HL-60 (cell line): ENCODE measurements at regions not wholly inside any gene's neighbourhood (a gene's known extent, or its start where the extent isn't known, plus 50 kb on each side); places are given as distances from the start of the nearest gene placed in this dataset.

Source experiments
- GABPA ChIP-seq: IDR thresholded peaks from 2 replicates; pipeline ENCODE4 v1.6.1; 2012; ENCODE audit warnings: low read depth
- POLR2AphosphoS5 ChIP-seq: IDR thresholded peaks from 2 replicates; pipeline ENCODE4 v1.6.1; 2012; ENCODE audit warnings: low read depth
- SPI1 ChIP-seq: IDR thresholded peaks from 2 replicates; pipeline ENCODE4 v1.6.1; 2012; ENCODE audit warnings: low read depth, mild to moderate bottlenecking, borderline replicate concordance
- TF ChIP-seq, protein P1 (sequence below): IDR thresholded peaks from one replicate; pipeline ENCODE4 v1.5.1; 2011; ENCODE audit warnings: low read length, control low read depth, inconsistent platforms; ENCODE audit not compliant: insufficient read depth
- TF ChIP-seq, protein P2 (sequence below): IDR thresholded peaks from 2 replicates; pipeline ENCODE4 v1.6.1; 2012; ENCODE audit warnings: low read depth; ENCODE audit not compliant: insufficient replicate concordance

DNA sequence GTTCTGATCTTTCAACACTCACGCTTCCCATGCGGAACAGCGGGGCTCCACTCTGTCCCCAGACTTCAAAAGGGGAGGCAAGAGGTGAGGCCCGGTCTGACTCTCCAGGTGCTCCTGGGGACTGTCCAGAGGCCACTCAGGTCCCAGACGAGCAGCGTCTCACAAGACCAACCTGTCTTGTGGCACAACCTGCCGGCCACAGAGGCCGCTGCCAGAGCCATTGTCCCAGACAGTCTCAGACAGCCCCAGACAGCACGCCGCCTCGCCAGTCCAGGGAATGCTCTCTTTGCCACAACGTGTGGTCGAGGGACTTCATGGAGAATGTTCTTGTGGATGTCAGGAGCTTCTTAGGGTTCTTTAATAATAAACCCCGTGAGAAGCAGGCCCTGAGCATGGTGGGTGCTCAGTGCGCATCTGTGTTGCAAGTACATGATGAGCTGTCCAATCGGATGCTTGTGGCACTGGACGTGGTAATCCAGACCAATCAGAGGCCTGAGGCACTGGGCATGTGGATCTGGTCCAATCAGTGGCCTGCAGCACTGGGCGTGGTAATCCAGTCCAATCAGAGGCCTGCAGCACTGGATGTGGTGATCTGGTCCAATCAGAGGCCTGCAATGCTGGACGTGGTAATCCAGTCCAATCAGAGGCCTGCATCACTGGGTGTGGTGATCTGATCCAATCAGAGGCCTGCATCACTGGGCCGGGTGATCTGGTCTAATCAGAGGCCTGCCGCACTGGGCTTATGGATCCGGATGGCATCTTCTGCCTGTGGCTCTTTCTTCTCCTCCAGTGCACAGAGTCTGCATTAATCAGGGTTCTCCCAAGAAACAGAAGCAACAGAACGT is 76.4 kb downstream of the TMEM18 start:
- TF ChIP-seq POLR2AphosphoS5 (no peak), SPI1 (no peak), GABPA (no peak)
- TF ChIP-seq, protein P1, sequence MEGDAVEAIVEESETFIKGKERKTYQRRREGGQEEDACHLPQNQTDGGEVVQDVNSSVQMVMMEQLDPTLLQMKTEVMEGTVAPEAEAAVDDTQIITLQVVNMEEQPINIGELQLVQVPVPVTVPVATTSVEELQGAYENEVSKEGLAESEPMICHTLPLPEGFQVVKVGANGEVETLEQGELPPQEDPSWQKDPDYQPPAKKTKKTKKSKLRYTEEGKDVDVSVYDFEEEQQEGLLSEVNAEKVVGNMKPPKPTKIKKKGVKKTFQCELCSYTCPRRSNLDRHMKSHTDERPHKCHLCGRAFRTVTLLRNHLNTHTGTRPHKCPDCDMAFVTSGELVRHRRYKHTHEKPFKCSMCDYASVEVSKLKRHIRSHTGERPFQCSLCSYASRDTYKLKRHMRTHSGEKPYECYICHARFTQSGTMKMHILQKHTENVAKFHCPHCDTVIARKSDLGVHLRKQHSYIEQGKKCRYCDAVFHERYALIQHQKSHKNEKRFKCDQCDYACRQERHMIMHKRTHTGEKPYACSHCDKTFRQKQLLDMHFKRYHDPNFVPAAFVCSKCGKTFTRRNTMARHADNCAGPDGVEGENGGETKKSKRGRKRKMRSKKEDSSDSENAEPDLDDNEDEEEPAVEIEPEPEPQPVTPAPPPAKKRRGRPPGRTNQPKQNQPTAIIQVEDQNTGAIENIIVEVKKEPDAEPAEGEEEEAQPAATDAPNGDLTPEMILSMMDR, result no peak
- TF ChIP-seq, protein P2, sequence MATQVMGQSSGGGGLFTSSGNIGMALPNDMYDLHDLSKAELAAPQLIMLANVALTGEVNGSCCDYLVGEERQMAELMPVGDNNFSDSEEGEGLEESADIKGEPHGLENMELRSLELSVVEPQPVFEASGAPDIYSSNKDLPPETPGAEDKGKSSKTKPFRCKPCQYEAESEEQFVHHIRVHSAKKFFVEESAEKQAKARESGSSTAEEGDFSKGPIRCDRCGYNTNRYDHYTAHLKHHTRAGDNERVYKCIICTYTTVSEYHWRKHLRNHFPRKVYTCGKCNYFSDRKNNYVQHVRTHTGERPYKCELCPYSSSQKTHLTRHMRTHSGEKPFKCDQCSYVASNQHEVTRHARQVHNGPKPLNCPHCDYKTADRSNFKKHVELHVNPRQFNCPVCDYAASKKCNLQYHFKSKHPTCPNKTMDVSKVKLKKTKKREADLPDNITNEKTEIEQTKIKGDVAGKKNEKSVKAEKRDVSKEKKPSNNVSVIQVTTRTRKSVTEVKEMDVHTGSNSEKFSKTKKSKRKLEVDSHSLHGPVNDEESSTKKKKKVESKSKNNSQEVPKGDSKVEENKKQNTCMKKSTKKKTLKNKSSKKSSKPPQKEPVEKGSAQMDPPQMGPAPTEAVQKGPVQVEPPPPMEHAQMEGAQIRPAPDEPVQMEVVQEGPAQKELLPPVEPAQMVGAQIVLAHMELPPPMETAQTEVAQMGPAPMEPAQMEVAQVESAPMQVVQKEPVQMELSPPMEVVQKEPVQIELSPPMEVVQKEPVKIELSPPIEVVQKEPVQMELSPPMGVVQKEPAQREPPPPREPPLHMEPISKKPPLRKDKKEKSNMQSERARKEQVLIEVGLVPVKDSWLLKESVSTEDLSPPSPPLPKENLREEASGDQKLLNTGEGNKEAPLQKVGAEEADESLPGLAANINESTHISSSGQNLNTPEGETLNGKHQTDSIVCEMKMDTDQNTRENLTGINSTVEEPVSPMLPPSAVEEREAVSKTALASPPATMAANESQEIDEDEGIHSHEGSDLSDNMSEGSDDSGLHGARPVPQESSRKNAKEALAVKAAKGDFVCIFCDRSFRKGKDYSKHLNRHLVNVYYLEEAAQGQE, result no peak
